Nephron progenitor cell (in vitro differentiated cells): ENCODE measurements at regions not wholly inside any gene's neighbourhood (a gene's known extent, or its start where the extent isn't known, plus 50 kb on each side); places are given as distances from the start of the nearest gene placed in this dataset.
"Not testable (repeated sequence)": the region's sequence is repeated elsewhere in the genome, so short reads cannot be mapped to it uniquely, and the experiment has no call there.

Source experiments
- DNase-seq: peaks from one replicate; pipeline ENCODE4 v3.0.0; 2021
- H3K27ac Mint-ChIP-seq: 2 replicates; pipeline ENCODE4 v1.8.0; 2021; ENCODE audit warnings: mild to moderate bottlenecking, moderate library complexity, mixed read lengths
- H3K27me3 Mint-ChIP-seq: 2 replicates; pipeline ENCODE4 v1.8.0; 2021; ENCODE audit warnings: mild to moderate bottlenecking, low read depth, mixed read lengths; ENCODE audit not compliant: poor library complexity
- H3K36me3 Mint-ChIP-seq: 2 replicates; pipeline ENCODE4 v1.8.0; 2021; ENCODE audit warnings: low read depth, mixed read lengths
- H3K4me1 Mint-ChIP-seq: 2 replicates; pipeline ENCODE4 v1.8.0; 2021; ENCODE audit warnings: mixed read lengths
- H3K4me3 Mint-ChIP-seq: 2 replicates; pipeline ENCODE4 v1.8.0; 2021; ENCODE audit warnings: mild to moderate bottlenecking, moderate library complexity, mixed read lengths
- H3K9me3 Mint-ChIP-seq: 2 replicates; pipeline ENCODE4 v1.8.0; 2021; ENCODE audit warnings: mild to moderate bottlenecking, moderate library complexity, mixed read lengths
- TF ChIP-seq, protein P1 (sequence below): fragments of 200-600 bp; sonication (generic); IDR thresholded peaks from 2 replicates; pipeline ENCODE4 v1.5.0; 2021; ENCODE audit warnings: antibody characterized with exemption

DNA sequence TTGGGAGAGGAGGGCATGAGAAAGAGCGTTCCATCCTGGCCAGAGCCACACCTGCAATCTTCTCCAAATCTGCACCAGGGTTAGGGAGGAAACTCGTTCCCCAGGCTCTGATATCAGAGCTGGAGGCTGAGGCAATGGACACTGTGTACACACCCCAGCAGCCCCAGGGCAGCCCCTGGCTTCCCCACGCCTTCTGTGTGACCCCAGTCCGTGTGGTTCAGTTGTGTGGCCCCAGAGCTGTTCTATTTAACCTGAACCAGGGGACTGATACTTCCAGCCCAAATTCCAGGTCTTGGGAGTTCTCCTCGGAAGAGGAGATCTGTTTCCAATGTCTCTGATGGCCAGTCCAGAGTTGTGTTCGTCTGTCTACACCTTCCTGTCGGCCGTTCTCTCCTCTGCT is 242.6 kb upstream of the EXOC2 start:
- Mint-ChIP-seq H3K9me3 (no peaks in the 10 kb centered on the region), H3K27me3 (peaks cover 25% of the 10 kb centered on the region), H3K4me3 (no peak overlapping the region)

GRCh38 chr6:934686-935085 is 241.7 kb upstream of the EXOC2 start:
- H3K27ac Mint-ChIP-seq: no peak overlapping the region
- H3K4me3 Mint-ChIP-seq: no peak overlapping the region

More for the DNA sequence above, 242.6 kb upstream of the EXOC2 start:
- Mint-ChIP-seq H3K4me1 (peaks cover 12% of the 10 kb centered on the region), H3K27ac (no peak overlapping the region), H3K36me3 (no peaks in the 10 kb centered on the region)
- TF ChIP-seq, protein P1, sequence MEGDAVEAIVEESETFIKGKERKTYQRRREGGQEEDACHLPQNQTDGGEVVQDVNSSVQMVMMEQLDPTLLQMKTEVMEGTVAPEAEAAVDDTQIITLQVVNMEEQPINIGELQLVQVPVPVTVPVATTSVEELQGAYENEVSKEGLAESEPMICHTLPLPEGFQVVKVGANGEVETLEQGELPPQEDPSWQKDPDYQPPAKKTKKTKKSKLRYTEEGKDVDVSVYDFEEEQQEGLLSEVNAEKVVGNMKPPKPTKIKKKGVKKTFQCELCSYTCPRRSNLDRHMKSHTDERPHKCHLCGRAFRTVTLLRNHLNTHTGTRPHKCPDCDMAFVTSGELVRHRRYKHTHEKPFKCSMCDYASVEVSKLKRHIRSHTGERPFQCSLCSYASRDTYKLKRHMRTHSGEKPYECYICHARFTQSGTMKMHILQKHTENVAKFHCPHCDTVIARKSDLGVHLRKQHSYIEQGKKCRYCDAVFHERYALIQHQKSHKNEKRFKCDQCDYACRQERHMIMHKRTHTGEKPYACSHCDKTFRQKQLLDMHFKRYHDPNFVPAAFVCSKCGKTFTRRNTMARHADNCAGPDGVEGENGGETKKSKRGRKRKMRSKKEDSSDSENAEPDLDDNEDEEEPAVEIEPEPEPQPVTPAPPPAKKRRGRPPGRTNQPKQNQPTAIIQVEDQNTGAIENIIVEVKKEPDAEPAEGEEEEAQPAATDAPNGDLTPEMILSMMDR: no peak
- no peak for DNase-seq

GRCh38 chr6:931919-932318 is 239.0 kb upstream of the EXOC2 start:
- not testable (repeated sequence) for H3K27ac Mint-ChIP-seq, DNase-seq, H3K4me1 Mint-ChIP-seq, H3K36me3 Mint-ChIP-seq, H3K4me3 Mint-ChIP-seq
- Mint-ChIP-seq H3K27me3 (peaks cover 19% of the 10 kb centered on the region), H3K9me3 (peaks cover 13% of the 10 kb centered on the region)

More at GRCh38 chr6:934686-935085, 241.7 kb upstream of the EXOC2 start:
- H3K9me3 Mint-ChIP-seq: no peaks in the 10 kb centered on the region
- TF ChIP-seq, protein P1: no peak
- H3K27me3 Mint-ChIP-seq: peaks cover 25% of the 10 kb centered on the region
- DNase-seq: no peak
- H3K36me3 Mint-ChIP-seq: no peaks in the 10 kb centered on the region
- H3K4me1 Mint-ChIP-seq: peaks cover 12% of the 10 kb centered on the region

DNA sequence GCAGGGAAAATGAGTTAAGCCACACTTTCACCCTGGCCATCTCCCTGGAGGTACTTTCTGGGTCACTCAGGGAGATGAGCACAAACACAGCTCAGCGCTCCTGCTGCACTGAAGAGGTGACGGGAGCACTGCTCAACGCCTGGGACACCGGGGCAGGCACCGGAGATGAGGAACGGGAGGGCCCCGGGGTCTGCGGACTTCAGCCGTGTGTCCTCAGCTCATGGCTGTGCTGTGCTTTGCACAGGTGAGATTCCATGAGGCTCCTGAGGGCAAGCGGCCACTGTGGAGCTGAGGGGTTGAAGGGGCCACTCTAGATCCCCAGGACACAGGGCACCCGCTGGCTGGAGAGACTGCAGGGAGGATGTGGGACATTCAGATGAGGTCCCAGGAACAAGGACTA is 234.2 kb upstream of the EXOC2 start:
- H3K4me3 Mint-ChIP-seq: no peak overlapping the region
- DNase-seq: no peak
- H3K27me3 Mint-ChIP-seq: peaks cover 5% of the 10 kb centered on the region
- H3K27ac Mint-ChIP-seq: no peak overlapping the region
- no peaks in the 10 kb centered on the region for H3K4me1 Mint-ChIP-seq
- peaks cover 17% of the 10 kb centered on the region for H3K9me3 Mint-ChIP-seq
- peaks cover 3% of the 10 kb centered on the region for H3K36me3 Mint-ChIP-seq
- TF ChIP-seq, protein P1: no peak

DNA sequence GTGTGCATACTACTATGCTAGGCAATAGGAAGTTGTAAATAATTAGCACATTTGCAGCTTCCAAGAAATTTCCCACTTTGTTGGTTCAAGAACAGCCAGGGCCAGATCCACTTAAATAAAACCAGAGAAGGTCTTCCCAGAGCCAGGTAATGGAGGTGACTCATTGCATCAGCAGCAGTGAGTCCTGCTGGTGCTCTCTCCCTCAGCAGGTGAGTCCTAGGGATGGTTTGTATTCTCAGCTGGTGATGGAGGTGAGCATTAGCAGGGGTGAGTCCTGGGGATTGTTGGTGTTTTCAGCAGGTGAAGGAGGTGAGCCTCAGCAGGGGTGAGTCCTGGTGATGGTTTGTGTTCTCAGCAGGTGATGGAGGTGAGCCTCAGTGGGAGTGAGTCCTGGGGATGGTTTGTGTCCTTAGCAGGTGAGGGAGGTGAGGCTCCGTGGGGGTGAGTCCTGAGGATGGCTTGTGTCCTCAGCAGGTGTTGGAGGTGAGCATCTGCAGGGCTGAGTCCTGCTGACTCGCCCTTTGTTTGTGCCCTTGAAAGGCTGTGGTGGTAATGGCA is 232.8 kb upstream of the EXOC2 start:
- DNase-seq: no peak
- Mint-ChIP-seq H3K4me1 (no peaks in the 10 kb centered on the region), H3K4me3 (no peak overlapping the region), H3K27ac (peak overlapping the region; percentile 29), H3K9me3 (peaks cover 31% of the 10 kb centered on the region), H3K36me3 (peaks cover 3% of the 10 kb centered on the region), H3K27me3 (peaks cover 5% of the 10 kb centered on the region)
- TF ChIP-seq, protein P1: no peak

DNA sequence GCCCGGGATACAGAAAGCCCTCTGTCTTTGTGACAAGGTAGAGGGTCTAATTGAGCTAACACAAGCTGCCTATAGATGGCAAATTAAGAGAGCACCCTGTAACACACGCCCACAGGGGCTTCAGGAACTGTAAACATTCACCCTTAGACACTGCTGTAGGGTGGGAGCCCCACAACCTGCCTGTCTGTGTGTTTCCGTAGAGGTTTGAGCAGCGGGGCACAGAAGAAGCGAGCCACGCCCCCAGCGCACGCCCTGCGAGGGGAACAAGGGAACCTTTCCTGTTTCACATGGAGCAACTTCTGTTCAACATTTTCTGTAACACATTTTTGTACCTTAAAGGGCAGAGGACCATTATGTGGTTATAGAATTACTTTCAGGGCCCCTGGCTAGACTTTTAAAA is 231.7 kb upstream of the EXOC2 start:
- H3K36me3 Mint-ChIP-seq: peaks cover 3% of the 10 kb centered on the region
- no peak overlapping the region for H3K4me3 Mint-ChIP-seq
- DNase-seq: no peak
- H3K27me3 Mint-ChIP-seq: peaks cover 5% of the 10 kb centered on the region
- TF ChIP-seq, protein P1: no peak
- no peak overlapping the region for H3K27ac Mint-ChIP-seq
- H3K4me1 Mint-ChIP-seq: no peaks in the 10 kb centered on the region
- peaks cover 41% of the 10 kb centered on the region for H3K9me3 Mint-ChIP-seq
